Ascending aorta (tissue), 2 donors: ENCODE measurements at regions not wholly inside any gene's neighbourhood (a gene's known extent, or its start where the extent isn't known, plus 50 kb on each side); places are given as distances from the start of the nearest gene placed in this dataset.

ENCODE experiments used
- DNase-seq, 2 donors: peaks; one replicate each; pipeline ENCODE4 v3.0.0-alpha.2; 2019; ENCODE audit warnings: low spot score in 2 of 2
- H3K27ac ChIP-seq, 2 donors: fragments of 200-600 bp; sonication (generic); one replicate each; pipeline ENCODE4 v1.5.1; 2016 to 2017; ENCODE audit warnings: mild to moderate bottlenecking in 1 of 2
- H3K27me3 ChIP-seq: fragments of 200-600 bp; sonication (generic); one replicate; pipeline ENCODE4 v1.5.1; 2017
- H3K36me3 ChIP-seq, 2 donors: fragments of 200-600 bp; sonication (generic); one replicate each; pipeline ENCODE4 v1.5.1; 2016
- H3K4me1 ChIP-seq, 2 donors: fragments of 200-600 bp; sonication (generic); one replicate each; pipeline ENCODE4 v1.5.1; 2016 to 2017; ENCODE audit warnings: mild to moderate bottlenecking in 1 of 2
- H3K4me3 ChIP-seq, 2 donors: fragments of 200-600 bp; sonication (generic); one replicate each; pipeline ENCODE4 v1.5.1; 2016 to 2017; ENCODE audit warnings: mild to moderate bottlenecking in 1 of 2
- H3K9me3 ChIP-seq, 2 donors: fragments of 200-600 bp; sonication (generic); one replicate each; pipeline ENCODE4 v1.5.1; 2016
- CTCF ChIP-seq, 3 experiments: fragments of 200-600 bp in 2 of 3; fragments of 450-650 bp in 1 of 3; sonication (generic) in 2 of 3; IDR thresholded peaks; one replicate each; pipeline ENCODE4 v1.5.1; 2016 to 2019; ENCODE audit warnings: antibody characterized with exemption in 3 of 3, mild to moderate bottlenecking in 1 of 3, moderate library complexity in 1 of 3
- intact Hi-C: fragments of 100-400 bp; cut with DNase I; formaldehyde crosslinking; loops from one replicate; pipeline ENCODE4 v1.15.1; 2023

- Histone ChIP-seq H3K4me3 (no peak overlapping the region), H3K4me1 (no peaks in the 10 kb centered on the region), H3K27me3 (no peaks in the 10 kb centered on the region), H3K27ac (no peak overlapping the region), H3K36me3 (no peaks in the 10 kb centered on the region), H3K9me3 (no peaks in the 10 kb centered on the region)
- intact Hi-C loops = no loop called here
- no peak for DNase-seq
- no peak for TF ChIP-seq CTCF (IDR thresholded peaks at IDR 0.05)
These were observed 269.6 kb downstream of the SMARCA2 start for GRCh38 chr9:2284770-2285169.

GRCh38 chr9:2285416-2286332 is 270.5 kb downstream of the SMARCA2 start:
- no peak for TF ChIP-seq CTCF (IDR thresholded peaks at IDR 0.05)
- Histone ChIP-seq H3K4me1 (no peaks in the 10 kb centered on the region), H3K27me3 (no peaks in the 10 kb centered on the region), H3K27ac (no peak overlapping the region), H3K4me3 (no peak overlapping the region), H3K36me3 (no peaks in the 10 kb centered on the region), H3K9me3 (no peaks in the 10 kb centered on the region)
- DNase-seq = no peak
- intact Hi-C loops = no loop called here

GRCh38 chr9:2286333-2286705 is 271.2 kb downstream of the SMARCA2 start:
- intact Hi-C loops = no loop called here
- H3K27ac ChIP-seq = no peak overlapping the region
- no peak overlapping the region for H3K4me3 ChIP-seq
- no peak for DNase-seq
- no peaks in the 10 kb centered on the region for H3K27me3 ChIP-seq
- no peaks in the 10 kb centered on the region for H3K36me3 ChIP-seq
- no peaks in the 10 kb centered on the region for H3K9me3 ChIP-seq
- no peak for TF ChIP-seq CTCF (IDR thresholded peaks at IDR 0.05)
- H3K4me1 ChIP-seq = no peaks in the 10 kb centered on the region

GRCh38 chr9:2286825-2287455 is 271.8 kb downstream of the SMARCA2 start:
- no peaks in the 10 kb centered on the region for H3K9me3 ChIP-seq
- H3K27me3 ChIP-seq = no peaks in the 10 kb centered on the region
- no peak overlapping the region for H3K4me3 ChIP-seq
- H3K4me1 ChIP-seq = no peaks in the 10 kb centered on the region
- H3K36me3 ChIP-seq = no peaks in the 10 kb centered on the region
- intact Hi-C loops = no loop called here
- no peak overlapping the region for H3K27ac ChIP-seq
- no peak for TF ChIP-seq CTCF (IDR thresholded peaks at IDR 0.05)
- no peak for DNase-seq

- H3K4me1 ChIP-seq = no peaks in the 10 kb centered on the region
- no peaks in the 10 kb centered on the region for H3K27me3 ChIP-seq
- no peaks in the 10 kb centered on the region for H3K9me3 ChIP-seq
- H3K27ac ChIP-seq = no peak overlapping the region
- TF ChIP-seq CTCF (IDR thresholded peaks at IDR 0.05) = no peak
- no peaks in the 10 kb centered on the region for H3K36me3 ChIP-seq
- intact Hi-C loops = no loop called here
- no peak for DNase-seq
- no peak overlapping the region for H3K4me3 ChIP-seq
These were observed 273.2 kb downstream of the SMARCA2 start for GRCh38 chr9:2288309-2288708.
